ENCODE measurements at regions not wholly inside any gene's neighbourhood (a gene's known extent, or its start where the extent isn't known, plus 50 kb on each side); places are given as distances from the start of the nearest gene placed in this dataset.

DNA sequence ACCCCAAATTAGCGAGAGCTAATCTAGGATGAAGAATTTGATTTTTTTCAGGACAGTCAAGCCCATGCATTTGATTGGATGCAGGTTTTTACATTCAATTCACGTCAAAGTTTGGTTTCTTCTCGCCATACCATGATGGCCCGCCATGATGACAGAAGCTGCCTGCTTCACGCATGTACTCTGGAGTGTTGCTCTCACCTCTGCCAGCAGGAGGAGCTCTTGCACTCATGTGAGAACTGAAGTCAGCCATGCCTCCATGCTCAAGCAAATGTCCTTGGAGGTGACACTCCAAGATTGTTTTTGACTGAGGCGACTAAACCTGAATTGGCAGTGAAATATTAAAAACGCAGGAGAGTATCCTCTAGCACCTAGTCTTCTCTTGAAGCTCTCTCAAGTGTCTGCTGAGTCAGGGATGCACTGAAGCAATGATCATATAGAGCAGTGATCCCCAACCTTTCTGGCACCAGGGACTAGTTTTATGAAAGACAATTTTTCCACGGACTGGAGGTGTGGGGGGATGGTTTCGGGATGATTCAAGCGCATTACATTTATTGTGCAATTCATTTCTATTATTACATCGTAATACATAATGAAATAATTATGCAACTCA is 120.9 kb downstream of the SAMMSON start:
- TF ChIP-seq, protein P1, sequence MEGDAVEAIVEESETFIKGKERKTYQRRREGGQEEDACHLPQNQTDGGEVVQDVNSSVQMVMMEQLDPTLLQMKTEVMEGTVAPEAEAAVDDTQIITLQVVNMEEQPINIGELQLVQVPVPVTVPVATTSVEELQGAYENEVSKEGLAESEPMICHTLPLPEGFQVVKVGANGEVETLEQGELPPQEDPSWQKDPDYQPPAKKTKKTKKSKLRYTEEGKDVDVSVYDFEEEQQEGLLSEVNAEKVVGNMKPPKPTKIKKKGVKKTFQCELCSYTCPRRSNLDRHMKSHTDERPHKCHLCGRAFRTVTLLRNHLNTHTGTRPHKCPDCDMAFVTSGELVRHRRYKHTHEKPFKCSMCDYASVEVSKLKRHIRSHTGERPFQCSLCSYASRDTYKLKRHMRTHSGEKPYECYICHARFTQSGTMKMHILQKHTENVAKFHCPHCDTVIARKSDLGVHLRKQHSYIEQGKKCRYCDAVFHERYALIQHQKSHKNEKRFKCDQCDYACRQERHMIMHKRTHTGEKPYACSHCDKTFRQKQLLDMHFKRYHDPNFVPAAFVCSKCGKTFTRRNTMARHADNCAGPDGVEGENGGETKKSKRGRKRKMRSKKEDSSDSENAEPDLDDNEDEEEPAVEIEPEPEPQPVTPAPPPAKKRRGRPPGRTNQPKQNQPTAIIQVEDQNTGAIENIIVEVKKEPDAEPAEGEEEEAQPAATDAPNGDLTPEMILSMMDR (IDR thresholded peaks at IDR 0.05; ENCODE audit: insufficient read depth, low read depth, low read length), result peak; percentile 60
- no peak overlapping the region for H3K4me3 ChIP-seq (ENCODE audit: low read depth, low read length)
- DNase-seq (ENCODE audit: low read depth), result peak; percentile 34

DNA sequence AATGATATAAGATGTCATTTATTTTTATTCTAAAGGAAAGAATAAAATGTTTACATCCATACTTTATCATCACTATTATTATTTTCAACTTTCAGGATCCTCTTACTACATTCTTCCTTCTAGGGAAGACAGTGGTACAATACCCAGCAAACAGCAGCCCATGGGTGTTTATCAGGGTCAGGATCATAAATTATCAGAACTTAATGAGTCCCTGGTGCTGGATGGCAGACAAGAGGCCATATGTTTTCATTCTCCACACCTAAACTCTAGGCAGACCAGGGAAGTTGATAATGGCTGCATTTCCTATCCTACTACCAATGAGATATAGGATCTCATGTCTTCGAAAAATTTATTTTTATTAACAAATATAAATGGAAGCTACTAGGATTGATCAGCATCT is 127.7 kb downstream of the SAMMSON start:
- DNase-seq (ENCODE audit: low read depth), result no peak
- TF ChIP-seq, protein P1 (IDR thresholded peaks at IDR 0.05; ENCODE audit: insufficient read depth, low read depth, low read length), result no peak
- H3K4me3 ChIP-seq (ENCODE audit: low read depth, low read length), result no peak overlapping the region

DNA sequence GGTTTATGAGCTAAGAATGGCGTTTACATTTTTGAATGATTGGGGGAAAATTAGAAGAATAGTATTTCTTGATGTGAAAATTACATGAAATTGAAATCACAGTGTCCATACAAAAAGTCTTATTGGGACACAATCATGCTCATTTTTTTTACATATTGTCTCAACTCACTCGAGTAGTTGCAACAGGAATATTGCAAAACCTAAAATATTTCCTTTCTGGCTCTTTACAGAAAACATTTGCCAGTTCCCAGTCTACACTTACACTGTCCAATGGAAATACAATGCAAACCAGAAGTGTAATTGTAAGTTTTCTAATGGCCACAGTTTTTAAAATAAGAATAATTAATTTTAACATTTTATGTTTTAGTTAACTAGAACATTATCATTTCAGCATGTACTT is 137.8 kb downstream of the SAMMSON start:
- DNase-seq (ENCODE audit: low read depth), result no peak
- TF ChIP-seq, protein P1 (IDR thresholded peaks at IDR 0.05; ENCODE audit: insufficient read depth, low read depth, low read length), result no peak
- H3K4me3 ChIP-seq (ENCODE audit: low read depth, low read length), result no peak overlapping the region

DNA sequence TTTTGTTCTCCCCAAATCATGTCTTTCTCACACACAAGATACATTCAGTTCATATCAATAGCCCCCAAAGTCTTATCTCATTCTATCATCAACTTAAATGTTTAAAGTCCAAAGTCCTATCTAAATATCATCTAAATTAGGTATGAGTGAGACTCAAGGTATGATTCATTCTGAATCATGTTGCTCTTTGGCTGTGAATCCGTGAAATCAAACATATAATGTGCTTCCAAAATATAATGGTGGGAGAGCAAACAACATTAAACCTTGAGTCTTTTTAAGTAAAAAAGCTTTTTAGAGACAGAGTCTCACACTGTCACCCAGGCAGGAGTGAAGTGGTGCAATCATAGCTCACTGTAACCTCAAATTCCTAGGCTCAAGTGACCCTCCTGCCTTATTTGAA is 139.1 kb downstream of the SAMMSON start:
- DNase-seq (ENCODE audit: low read depth), result no peak
- H3K4me3 ChIP-seq (ENCODE audit: low read depth, low read length), result no peak overlapping the region
- TF ChIP-seq, protein P1 (IDR thresholded peaks at IDR 0.05; ENCODE audit: insufficient read depth, low read depth, low read length), result no peak
